ENCODE measurements at regions not wholly inside any gene's neighbourhood (a gene's known extent, or its start where the extent isn't known, plus 50 kb on each side); places are given as distances from the start of the nearest gene placed in this dataset.
"Not testable (repeated sequence)": the region's sequence is repeated elsewhere in the genome, so short reads cannot be mapped to it uniquely, and the experiment has no call there.

- DNase-seq: no peak
Measured at GRCh38 chr4:112776535-112776934, 139.6 kb downstream of the LARP7 start.

- no peak for DNase-seq
Measured at GRCh38 chr4:112778520-112778919, 141.6 kb downstream of the LARP7 start.

GRCh38 chr4:112793033-112793432 is 156.1 kb downstream of the LARP7 start:
- DNase-seq: no peak

- no peak for DNase-seq
Measured at GRCh38 chr4:112800001-112800400, 163.1 kb downstream of the LARP7 start.

- no peak for DNase-seq
Measured at GRCh38 chr4:112801341-112801740, 164.4 kb downstream of the LARP7 start.

GRCh38 chr4:112802780-112803179 is 165.8 kb downstream of the LARP7 start:
- no peak for DNase-seq

GRCh38 chr4:112807083-112807482 is 170.1 kb downstream of the LARP7 start:
- no peak for DNase-seq

- DNase-seq: no peak
Measured at GRCh38 chr4:112808001-112808400, 171.1 kb downstream of the LARP7 start.

- DNase-seq: no peak
Measured at GRCh38 chr4:112813790-112814189, 176.8 kb downstream of the LARP7 start.

GRCh38 chr4:112817933-112818593 is 181.1 kb downstream of the LARP7 start:
- peak; percentile 64 for DNase-seq

- no peak for DNase-seq
Measured at GRCh38 chr4:112818594-112818965, 181.6 kb downstream of the LARP7 start.

- DNase-seq: no peak
Measured at GRCh38 chr4:112819729-112820128, 182.8 kb downstream of the LARP7 start.

GRCh38 chr4:112823156-112823555 is 186.2 kb downstream of the LARP7 start:
- no peak for DNase-seq

GRCh38 chr4:112823606-112824005 is 186.7 kb downstream of the LARP7 start:
- no peak for DNase-seq

- DNase-seq: no peak
Measured at GRCh38 chr4:112830753-112831386, 193.9 kb downstream of the LARP7 start.

GRCh38 chr4:112832493-112832892 is 195.6 kb downstream of the LARP7 start:
- no peak for DNase-seq

- DNase-seq: no peak
Measured at GRCh38 chr4:112836895-112837294, 200.0 kb downstream of the LARP7 start.

- not testable (repeated sequence) for DNase-seq
Measured at GRCh38 chr4:112838015-112838414, 201.1 kb downstream of the LARP7 start.

- DNase-seq: no peak
Measured at GRCh38 chr4:112840061-112840460, 203.1 kb downstream of the LARP7 start.

- no peak for DNase-seq
Measured at GRCh38 chr4:112840619-112841018, 203.7 kb downstream of the LARP7 start.

GRCh38 chr4:112842513-112842912 is 205.6 kb downstream of the LARP7 start:
- no peak for DNase-seq

GRCh38 chr4:112845386-112845785 is 204.1 kb upstream of the ANK2 start:
- DNase-seq: no peak

GRCh38 chr4:112847045-112847444 is 202.4 kb upstream of the ANK2 start:
- DNase-seq: no peak

GRCh38 chr4:112847781-112848180 is 201.7 kb upstream of the ANK2 start:
- no peak for DNase-seq

- DNase-seq: no peak
Measured at GRCh38 chr4:112848911-112849310, 200.5 kb upstream of the ANK2 start.
